ENCODE measurements at regions not wholly inside any gene's neighbourhood (a gene's known extent, or its start where the extent isn't known, plus 50 kb on each side); places are given as distances from the start of the nearest gene placed in this dataset.

- TF ChIP-seq SMC3 (IDR thresholded peaks at IDR 0.05; ENCODE audit: low read depth, low read length) (no peak), RAD21 (IDR thresholded peaks at IDR 0.05; ENCODE audit: low read length) (no peak), CEBPB (IDR thresholded peaks at IDR 0.05; ENCODE audit: low read depth, low read length) (no peak)
- TF ChIP-seq, protein P1, sequence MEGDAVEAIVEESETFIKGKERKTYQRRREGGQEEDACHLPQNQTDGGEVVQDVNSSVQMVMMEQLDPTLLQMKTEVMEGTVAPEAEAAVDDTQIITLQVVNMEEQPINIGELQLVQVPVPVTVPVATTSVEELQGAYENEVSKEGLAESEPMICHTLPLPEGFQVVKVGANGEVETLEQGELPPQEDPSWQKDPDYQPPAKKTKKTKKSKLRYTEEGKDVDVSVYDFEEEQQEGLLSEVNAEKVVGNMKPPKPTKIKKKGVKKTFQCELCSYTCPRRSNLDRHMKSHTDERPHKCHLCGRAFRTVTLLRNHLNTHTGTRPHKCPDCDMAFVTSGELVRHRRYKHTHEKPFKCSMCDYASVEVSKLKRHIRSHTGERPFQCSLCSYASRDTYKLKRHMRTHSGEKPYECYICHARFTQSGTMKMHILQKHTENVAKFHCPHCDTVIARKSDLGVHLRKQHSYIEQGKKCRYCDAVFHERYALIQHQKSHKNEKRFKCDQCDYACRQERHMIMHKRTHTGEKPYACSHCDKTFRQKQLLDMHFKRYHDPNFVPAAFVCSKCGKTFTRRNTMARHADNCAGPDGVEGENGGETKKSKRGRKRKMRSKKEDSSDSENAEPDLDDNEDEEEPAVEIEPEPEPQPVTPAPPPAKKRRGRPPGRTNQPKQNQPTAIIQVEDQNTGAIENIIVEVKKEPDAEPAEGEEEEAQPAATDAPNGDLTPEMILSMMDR (conservative IDR thresholded peaks at IDR 0.05; ENCODE audit: low read depth, low read length), result no peak
Measured at GRCh38 chr22:48424661-48425060, 1403.0 kb downstream of the BRD1 start.

Measured in IMR-90 (cell line).